ENCODE measurements at regions not wholly inside any gene's neighbourhood (a gene's known extent, or its start where the extent isn't known, plus 50 kb on each side); places are given as distances from the start of the nearest gene placed in this dataset.

DNA sequence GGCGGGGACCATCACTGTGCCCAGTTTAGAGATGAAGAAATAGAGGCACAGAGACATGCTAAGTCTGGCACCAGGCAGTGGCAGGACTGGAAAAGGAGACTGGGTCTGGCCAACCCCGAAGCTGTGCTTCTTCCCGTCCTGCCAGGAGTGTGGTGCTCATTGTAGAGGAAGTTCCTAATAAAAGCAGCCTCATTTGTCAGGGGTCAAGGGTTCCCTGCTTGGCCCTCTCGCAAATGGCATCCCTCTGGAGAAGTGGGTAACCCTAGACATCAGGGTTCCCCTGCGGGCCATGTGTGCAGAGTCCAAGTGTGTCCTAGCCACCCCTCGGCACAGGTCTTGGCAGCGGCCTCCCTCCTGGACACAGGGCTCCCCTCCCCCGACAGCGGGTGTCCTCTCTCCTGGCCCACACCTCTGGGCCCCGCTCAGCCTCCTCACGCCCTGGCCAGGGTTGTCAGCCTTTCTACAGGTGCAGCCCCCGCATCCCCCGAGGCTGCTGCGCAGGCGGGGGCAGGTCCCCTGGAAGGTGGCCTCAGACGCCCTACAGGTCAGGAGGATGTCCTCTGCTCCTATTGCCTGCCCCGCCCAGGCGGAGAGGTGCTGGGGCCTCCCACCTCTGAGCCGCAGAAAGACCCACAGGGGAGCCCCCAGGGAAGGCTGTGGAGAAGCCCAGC is 61.8 kb upstream of the PRR20G start:
- no peak for DNase-seq (ENCODE audit: low spot score)

DNA sequence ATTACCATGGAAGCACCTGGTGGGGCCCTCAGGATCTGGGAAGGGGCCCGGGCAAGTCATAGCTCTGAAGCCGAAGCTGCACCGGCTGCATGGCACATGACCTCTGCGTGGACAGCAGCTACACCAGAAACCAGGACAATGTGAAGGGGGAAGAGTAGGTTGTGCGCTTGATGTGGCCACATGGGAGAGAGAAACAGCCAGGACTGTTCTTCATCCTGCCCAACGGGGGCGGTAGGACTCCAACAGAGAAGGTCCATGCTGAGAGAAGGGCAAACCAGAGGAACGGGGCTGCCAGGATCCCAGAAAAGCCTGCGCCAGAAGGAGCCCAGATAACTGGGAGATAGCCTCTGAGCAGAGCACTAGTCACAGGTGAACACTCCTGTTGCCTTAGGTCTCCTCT is 54.9 kb upstream of the PRR20G start:
- no peak for DNase-seq (ENCODE audit: low spot score)

DNA sequence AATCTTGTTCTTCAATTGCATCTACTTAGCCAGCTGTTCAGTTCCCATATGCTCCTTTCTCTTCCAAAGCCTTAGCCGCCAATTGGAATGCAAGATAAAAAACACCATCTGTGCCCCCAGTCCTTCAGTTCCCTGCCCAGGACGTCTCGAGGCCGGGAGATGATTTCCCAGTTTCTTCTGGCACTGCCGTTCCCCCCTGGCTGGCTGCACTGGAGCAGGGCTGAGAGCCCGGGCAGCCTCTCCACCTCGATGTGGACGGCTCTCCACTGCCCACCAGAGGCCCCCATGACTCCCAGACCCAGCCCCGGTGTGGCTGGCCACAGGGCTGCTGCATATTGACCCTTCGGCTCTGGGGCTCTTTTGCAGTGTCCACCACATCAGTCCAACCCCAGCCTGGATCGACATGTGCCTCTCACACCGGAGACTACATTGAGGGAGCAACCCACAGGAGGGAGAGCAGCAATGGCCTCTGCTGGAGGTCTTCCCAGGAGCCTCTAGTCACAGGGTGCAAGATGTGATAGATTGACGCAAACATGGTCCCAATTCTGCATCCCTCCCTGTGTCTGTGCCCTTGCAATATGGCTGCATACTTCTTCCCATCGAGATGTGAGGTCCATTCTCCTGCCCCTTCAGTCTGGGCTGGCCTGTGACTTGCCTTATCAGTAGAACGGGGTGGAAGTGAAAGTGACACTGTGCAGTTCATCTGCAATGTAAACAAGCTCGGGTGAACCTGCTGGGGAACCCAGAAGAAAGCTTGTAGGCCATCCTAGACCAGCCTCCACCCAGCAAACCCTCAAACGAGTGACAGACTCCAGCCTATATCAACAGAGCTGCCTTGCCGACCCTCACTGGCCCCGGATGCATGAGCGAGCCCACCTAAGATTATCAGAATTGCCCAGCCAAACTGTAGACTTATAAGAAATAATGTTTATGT is 52.3 kb upstream of the PRR20G start:
- no peak for DNase-seq (ENCODE audit: low spot score)

DNA sequence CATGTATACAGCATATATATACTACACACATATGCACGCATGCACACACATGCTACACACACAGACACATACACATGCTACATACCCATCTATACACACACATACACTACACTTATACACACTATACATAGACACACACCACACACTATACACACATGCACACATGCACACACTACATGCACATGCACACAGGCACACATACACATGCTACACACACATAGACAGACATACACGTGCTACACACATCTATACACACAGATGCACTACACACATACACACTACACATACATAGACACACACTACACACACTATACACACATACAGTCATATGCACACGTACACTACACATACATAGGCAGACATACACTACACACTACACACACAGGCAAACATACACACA is 51.2 kb upstream of the PRR20G start:
- no peak for DNase-seq (ENCODE audit: low spot score)

DNA sequence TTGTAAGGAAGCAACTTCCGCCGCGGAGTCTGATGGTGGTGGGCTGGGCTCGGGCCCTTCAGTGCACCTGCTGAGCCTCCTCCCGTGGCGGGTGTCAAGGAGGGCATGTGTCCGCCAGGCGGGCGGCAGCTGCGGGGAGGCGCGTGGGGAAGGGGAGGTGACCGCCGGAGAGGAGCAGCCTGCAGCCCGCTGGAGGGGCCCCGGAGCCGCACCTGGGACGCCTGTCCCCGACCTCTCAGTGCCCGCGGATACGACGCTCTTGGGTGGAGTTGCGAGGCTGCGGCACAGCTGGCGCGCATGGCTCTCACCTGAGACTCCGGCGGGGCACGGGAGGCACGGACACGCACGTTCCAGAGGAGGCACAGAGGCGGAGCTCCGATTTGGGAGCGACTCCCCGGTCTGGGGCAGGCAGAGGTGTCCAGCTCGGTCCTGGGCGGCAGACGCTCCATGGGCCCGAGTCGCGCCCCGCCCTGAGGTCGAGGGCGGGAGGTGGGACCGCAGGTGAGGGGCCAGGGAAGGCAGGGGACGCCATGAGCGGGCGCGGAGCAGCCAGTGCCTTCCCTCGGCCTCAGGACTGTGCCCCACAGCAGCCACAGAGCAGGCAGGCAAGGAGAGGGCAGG is 50.2 kb upstream of the PRR20G start:
- no peak for DNase-seq (ENCODE audit: low spot score)

Measured in SW480 (cell line).